ENCODE measurements at regions not wholly inside any gene's neighbourhood (a gene's known extent, or its start where the extent isn't known, plus 50 kb on each side); places are given as distances from the start of the nearest gene placed in this dataset.

DNA sequence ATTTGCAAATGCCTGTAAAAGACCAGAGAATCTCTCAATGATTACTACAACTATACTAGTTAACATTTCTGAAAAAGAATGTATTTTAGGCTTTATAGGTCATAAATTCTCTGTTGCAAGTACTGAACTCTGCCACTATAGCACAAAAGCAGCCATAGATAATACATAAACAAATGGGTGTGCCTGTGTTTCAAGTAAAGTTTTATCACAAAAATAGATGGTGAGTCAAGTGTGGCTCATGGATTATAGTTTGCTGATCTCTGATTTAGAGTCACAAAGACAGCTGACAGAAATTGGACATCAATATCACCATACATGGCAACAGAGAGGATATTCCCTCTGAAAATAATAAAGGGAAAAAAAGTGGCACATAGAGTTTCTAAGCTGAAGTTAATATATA lies 68.1 kb downstream of the FSCB start:
- Mint-ChIP-seq H3K4me1 (no peaks in the 10 kb centered on the region), H3K27me3 (ENCODE audit: low read depth, poor library complexity) (no peaks in the 10 kb centered on the region), H3K27ac (no peak overlapping the region), H3K36me3 (ENCODE audit: low read depth) (no peaks in the 10 kb centered on the region), H3K9me3 (peaks cover 4% of the 10 kb centered on the region), H3K4me3 (no peak overlapping the region)
- TF ChIP-seq, protein P1, sequence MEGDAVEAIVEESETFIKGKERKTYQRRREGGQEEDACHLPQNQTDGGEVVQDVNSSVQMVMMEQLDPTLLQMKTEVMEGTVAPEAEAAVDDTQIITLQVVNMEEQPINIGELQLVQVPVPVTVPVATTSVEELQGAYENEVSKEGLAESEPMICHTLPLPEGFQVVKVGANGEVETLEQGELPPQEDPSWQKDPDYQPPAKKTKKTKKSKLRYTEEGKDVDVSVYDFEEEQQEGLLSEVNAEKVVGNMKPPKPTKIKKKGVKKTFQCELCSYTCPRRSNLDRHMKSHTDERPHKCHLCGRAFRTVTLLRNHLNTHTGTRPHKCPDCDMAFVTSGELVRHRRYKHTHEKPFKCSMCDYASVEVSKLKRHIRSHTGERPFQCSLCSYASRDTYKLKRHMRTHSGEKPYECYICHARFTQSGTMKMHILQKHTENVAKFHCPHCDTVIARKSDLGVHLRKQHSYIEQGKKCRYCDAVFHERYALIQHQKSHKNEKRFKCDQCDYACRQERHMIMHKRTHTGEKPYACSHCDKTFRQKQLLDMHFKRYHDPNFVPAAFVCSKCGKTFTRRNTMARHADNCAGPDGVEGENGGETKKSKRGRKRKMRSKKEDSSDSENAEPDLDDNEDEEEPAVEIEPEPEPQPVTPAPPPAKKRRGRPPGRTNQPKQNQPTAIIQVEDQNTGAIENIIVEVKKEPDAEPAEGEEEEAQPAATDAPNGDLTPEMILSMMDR (IDR thresholded peaks at IDR 0.05) = no peak
- no peak for DNase-seq

DNA sequence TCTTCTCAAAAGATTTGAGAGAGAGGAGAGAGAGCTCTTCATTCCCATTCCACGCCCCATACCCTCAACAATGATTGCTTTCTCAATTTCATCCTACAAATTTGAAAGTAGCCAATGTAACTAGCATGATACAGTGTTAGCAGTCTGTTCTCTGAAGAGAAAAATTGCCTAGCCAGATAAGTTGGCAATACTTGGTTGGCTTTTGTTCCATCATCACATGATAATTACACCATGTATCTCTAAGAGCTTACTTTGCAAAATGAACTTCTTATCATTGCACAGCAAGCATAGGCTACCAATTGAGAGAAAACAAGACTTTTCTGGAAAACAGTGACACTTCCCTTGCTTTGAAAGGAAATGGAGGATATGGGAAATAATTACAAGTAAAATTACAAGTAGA lies 68.9 kb downstream of the FSCB start:
- Mint-ChIP-seq H3K27ac (no peak overlapping the region), H3K4me3 (no peak overlapping the region), H3K9me3 (peaks cover 4% of the 10 kb centered on the region), H3K27me3 (ENCODE audit: low read depth, poor library complexity) (no peaks in the 10 kb centered on the region), H3K36me3 (ENCODE audit: low read depth) (no peaks in the 10 kb centered on the region), H3K4me1 (no peaks in the 10 kb centered on the region)
- TF ChIP-seq, protein P1 (IDR thresholded peaks at IDR 0.05) = no peak
- no peak for DNase-seq

DNA sequence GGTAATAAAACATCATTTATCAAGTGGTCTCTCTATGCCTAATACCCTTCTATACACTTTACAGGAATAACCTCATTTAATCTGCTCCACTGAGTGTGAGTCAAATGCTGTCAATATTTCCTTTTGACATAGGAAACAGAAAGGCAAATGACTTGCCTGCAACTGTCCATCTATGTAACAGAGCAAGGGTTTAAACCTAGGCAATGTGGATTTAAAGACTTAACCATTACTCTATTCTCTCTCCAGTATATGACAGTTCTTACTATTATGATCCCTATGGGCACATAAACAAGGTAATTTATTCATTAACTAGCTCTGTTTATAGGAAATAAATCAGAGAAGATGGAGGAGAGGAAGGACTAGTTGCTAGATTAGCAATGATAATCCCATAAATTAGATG lies 70.6 kb downstream of the FSCB start:
- no peak for DNase-seq
- Mint-ChIP-seq H3K4me1 (no peaks in the 10 kb centered on the region), H3K4me3 (no peak overlapping the region), H3K9me3 (peaks cover 4% of the 10 kb centered on the region), H3K27ac (no peak overlapping the region), H3K27me3 (ENCODE audit: low read depth, poor library complexity) (no peaks in the 10 kb centered on the region), H3K36me3 (ENCODE audit: low read depth) (no peaks in the 10 kb centered on the region)
- TF ChIP-seq, protein P1 (IDR thresholded peaks at IDR 0.05) = no peak

DNA sequence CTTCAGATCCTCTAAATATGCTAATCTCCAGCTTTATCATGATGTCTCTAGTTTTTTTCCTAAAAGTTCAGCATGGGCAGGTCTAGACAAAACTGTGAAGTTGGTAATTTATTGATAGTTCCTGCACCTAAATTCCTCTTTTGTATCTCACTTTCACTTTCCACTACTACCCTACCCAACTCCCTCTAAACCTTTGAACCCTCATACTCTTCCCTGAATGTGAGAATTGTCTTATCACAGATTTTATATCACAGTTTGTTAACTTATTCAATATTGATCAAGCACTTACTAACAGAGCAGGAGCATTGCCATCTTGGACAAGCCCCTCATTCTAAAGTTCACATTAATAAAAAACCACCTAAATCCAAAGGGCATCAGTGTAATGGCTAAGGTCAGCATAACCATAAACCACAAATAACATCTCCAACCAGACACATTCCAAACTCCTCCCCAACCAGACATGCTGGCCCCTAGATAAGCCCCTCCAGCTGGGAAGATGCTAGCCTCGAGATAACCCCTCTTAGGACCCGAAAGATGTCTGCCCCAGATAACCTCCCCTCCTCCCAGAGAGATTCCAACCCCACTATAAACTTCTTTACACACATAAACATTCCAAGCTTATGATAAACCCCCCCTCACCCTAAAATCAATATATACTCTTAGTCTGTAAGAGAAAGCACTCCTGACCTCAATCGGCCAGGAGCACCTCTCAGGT lies 78.7 kb downstream of the FSCB start:
- TF ChIP-seq, protein P1 (IDR thresholded peaks at IDR 0.05) = no peak
- Mint-ChIP-seq H3K4me1 (no peaks in the 10 kb centered on the region), H3K36me3 (ENCODE audit: low read depth) (no peaks in the 10 kb centered on the region), H3K27ac (no peak overlapping the region), H3K27me3 (ENCODE audit: low read depth, poor library complexity) (no peaks in the 10 kb centered on the region), H3K9me3 (peaks cover 4% of the 10 kb centered on the region), H3K4me3 (no peak overlapping the region)
- no peak for DNase-seq

DNA sequence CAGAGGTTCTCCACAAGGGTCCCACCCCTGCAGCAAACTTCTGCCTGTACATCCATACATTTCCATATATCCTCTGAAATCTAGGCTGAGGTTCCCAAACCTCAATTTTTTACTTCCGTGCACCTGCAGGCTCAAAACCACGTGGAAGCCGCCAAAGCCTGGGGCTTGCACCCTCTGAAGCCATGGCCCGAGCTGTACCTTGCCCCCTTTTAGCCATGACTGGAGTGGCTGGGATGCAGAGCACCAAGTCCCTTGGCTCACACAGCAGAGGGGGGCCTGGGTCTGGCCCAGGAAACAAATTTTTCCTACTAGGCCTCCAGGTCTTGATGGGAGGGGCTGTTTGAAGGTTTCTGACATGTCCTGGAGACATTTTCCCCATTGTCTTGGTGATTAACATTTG lies 84.4 kb downstream of the FSCB start:
- Mint-ChIP-seq H3K27ac (no peak overlapping the region), H3K4me3 (no peak overlapping the region), H3K36me3 (ENCODE audit: low read depth) (no peaks in the 10 kb centered on the region), H3K4me1 (no peaks in the 10 kb centered on the region), H3K27me3 (ENCODE audit: low read depth, poor library complexity) (peaks cover 4% of the 10 kb centered on the region), H3K9me3 (peaks cover 12% of the 10 kb centered on the region)
- DNase-seq = no peak
- TF ChIP-seq, protein P1 (IDR thresholded peaks at IDR 0.05) = no peak

DNA sequence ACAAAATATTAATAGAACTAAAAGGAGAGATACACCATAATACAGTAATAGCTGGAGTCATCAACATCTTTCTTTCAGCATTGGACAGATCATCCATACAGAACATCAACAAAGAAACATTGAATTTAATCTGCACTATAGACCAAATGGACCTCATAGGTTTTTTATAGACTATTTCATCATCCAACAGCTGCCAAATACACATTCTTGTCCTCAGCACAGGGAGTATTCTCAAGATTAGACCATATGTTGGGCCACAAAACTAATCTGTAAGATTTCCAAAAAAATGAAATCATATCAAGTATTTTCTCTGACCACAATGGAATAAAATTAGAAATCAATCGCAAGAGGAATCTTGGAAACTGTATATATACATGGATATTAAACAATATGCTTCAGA lies 86.9 kb downstream of the FSCB start:
- TF ChIP-seq, protein P1 (IDR thresholded peaks at IDR 0.05) = no peak
- H3K27ac Mint-ChIP-seq = no peak overlapping the region
- peaks cover 4% of the 10 kb centered on the region for H3K27me3 Mint-ChIP-seq (ENCODE audit: low read depth, poor library complexity)
- H3K36me3 Mint-ChIP-seq (ENCODE audit: low read depth) = no peaks in the 10 kb centered on the region
- DNase-seq = no peak
- peaks cover 26% of the 10 kb centered on the region for H3K9me3 Mint-ChIP-seq
- H3K4me3 Mint-ChIP-seq = no peak overlapping the region
- H3K4me1 Mint-ChIP-seq = no peaks in the 10 kb centered on the region

Data from nephron progenitor cell (in vitro differentiated cells).